NCI-H1436 treated with DMSO at 0.1 percent for 48 hours (cell line): ENCODE measurements at regions not wholly inside any gene's neighbourhood (a gene's known extent, or its start where the extent isn't known, plus 50 kb on each side); places are given as distances from the start of the nearest gene placed in this dataset.

Experiments used
- DNase-seq: peaks from one replicate; lab custom pipeline; 2025; lab: John Stamatoyannopoulos, UW

GRCh38 chr4:149928507-149928906 lies 112.9 kb upstream of the IQCM start:
- DNase-seq: no peak

- no peak for DNase-seq
These were observed 115.8 kb upstream of the IQCM start for GRCh38 chr4:149931431-149931830.

- DNase-seq: no peak
These were observed 116.5 kb upstream of the IQCM start for GRCh38 chr4:149932188-149932587.

GRCh38 chr4:149933120-149933519 lies 117.5 kb upstream of the IQCM start:
- DNase-seq: no peak

GRCh38 chr4:149933883-149934282 lies 118.2 kb upstream of the IQCM start:
- DNase-seq: no peak

- no peak for DNase-seq
These were observed 128.9 kb upstream of the DCLK2 start for GRCh38 chr4:149949381-149949780.

GRCh38 chr4:149951152-149951900 lies 126.9 kb upstream of the DCLK2 start:
- no peak for DNase-seq

- no peak for DNase-seq
These were observed 126.1 kb upstream of the DCLK2 start for GRCh38 chr4:149952101-149952500.

GRCh38 chr4:149952716-149953115 lies 125.5 kb upstream of the DCLK2 start:
- no peak for DNase-seq

GRCh38 chr4:149955780-149956390 lies 122.4 kb upstream of the DCLK2 start:
- no peak for DNase-seq

- no peak for DNase-seq
These were observed 121.6 kb upstream of the DCLK2 start for GRCh38 chr4:149956678-149957077.

- DNase-seq: no peak
These were observed 116.2 kb upstream of the DCLK2 start for GRCh38 chr4:149961876-149962597.

GRCh38 chr4:149964001-149964796 lies 114.0 kb upstream of the DCLK2 start:
- DNase-seq: no peak

- no peak for DNase-seq
These were observed 113.0 kb upstream of the DCLK2 start for GRCh38 chr4:149965206-149965605.

GRCh38 chr4:149972407-149972806 lies 105.8 kb upstream of the DCLK2 start:
- no peak for DNase-seq

GRCh38 chr4:149973181-149973580 lies 105.1 kb upstream of the DCLK2 start:
- DNase-seq: no peak

GRCh38 chr4:149975172-149975571 lies 103.1 kb upstream of the DCLK2 start:
- no peak for DNase-seq

GRCh38 chr4:149980121-149980682 lies 98.0 kb upstream of the DCLK2 start:
- DNase-seq: no peak

- DNase-seq: no peak
These were observed 97.3 kb upstream of the DCLK2 start for GRCh38 chr4:149980941-149981340.

- DNase-seq: no peak
These were observed 94.8 kb upstream of the DCLK2 start for GRCh38 chr4:149983401-149983800.

GRCh38 chr4:149983931-149984330 lies 94.3 kb upstream of the DCLK2 start:
- DNase-seq: no peak

GRCh38 chr4:149985981-149986380 lies 92.3 kb upstream of the DCLK2 start:
- DNase-seq: no peak
